HG02763 (cell line): ENCODE measurements at regions not wholly inside any gene's neighbourhood (a gene's known extent, or its start where the extent isn't known, plus 50 kb on each side); places are given as distances from the start of the nearest gene placed in this dataset.

Experiments used
- ATAC-seq: cut with Tn5 transposase; IDR thresholded peaks from one replicate; pipeline ENCODE4 v1.9.1; 2021; ENCODE audit warnings: mild to moderate bottlenecking, moderate library complexity; ENCODE audit not compliant: unreplicated experiment

GRCh38 chr21:24188506-24188905 is 1418.8 kb downstream of the MRPL39 start:
- no peak for ATAC-seq

DNA sequence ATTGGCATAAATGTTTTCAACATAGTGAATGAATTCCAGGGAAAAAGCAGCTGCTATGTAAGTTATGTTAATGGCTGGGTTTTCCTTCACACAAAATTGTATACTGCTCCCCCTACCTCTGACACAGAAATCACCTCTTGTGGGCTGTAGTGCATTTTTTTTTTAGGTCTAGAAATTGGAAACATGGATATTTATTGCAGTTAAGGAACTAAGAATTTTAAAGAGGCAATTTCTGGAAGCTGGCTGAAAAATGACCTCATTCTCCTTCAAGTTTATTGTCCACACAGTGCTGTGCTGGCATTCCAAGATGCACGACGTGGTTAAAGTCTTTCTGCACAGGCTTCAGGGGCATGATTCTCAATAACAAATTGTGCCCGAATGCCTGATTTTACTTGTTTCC is 1424.2 kb downstream of the MRPL39 start:
- no peak for ATAC-seq

DNA sequence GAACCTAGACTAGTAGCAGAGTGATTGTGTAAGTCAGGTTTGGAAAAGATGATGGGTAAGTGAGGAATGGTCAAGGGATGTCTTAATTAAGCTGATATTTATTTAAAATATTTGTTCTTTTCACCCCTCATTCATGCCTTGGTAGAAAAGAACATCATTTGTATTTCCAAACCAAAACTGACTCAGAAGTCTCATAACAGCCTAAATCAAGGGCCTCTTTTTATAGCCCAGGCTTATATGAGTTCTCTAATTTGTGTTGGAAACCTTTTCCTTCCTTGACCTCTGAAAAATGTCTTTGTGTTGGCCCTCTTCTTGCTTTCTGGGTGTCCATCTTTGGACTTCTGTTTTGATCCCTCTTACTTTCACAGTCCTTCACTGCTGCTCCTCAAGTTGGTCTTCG is 1428.2 kb downstream of the MRPL39 start:
- no peak for ATAC-seq

DNA sequence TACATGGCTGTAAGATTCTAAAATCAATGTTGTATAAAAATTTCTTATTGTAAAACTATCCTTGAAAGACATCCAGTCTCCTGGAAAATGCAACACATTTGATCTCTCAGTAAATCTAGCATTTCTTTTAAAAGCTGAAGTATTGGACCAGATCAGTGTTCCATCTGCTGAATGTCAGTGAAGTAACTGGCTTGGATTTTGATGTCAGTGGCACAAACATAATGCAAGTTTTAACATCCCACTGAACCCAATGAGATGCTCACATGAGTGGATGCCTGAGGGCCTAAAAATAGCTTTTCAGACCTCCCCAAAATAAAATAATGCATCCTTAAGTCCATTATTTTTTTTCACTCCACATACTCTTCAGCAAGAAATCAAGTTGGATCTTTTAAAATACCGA is 1432.2 kb downstream of the MRPL39 start:
- no peak for ATAC-seq

- ATAC-seq, result no peak
Observed at GRCh38 chr21:24171736-24172135, 1435.5 kb downstream of the MRPL39 start.

GRCh38 chr21:24163539-24163938 is 1443.7 kb downstream of the MRPL39 start:
- no peak for ATAC-seq

GRCh38 chr21:24160528-24160927 is 1446.8 kb downstream of the MRPL39 start:
- no peak for ATAC-seq

- ATAC-seq, result no peak
Observed at GRCh38 chr21:24153137-24153536, 1454.1 kb downstream of the MRPL39 start.

GRCh38 chr21:24150753-24151152 is 1456.5 kb downstream of the MRPL39 start:
- no peak for ATAC-seq

DNA sequence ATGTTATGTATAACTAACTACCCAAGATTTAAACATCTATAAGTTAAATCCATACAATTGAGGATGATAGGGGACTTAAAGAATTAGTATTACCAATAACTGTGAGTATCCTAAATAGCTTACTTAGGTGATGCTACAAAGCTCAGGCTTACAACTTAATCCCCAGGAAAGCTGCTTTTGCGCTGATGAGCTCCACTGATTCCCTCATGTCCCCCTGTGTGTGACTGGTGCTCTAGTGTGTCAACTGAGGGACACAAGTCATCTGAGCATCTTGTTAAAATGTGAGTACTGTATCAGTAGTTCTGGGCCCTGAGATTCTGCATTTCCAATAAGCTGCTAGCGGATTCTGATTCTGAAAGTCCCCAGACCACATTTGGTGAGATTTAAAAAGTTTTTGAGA is 1458.8 kb downstream of the MRPL39 start:
- ATAC-seq, result no peak

DNA sequence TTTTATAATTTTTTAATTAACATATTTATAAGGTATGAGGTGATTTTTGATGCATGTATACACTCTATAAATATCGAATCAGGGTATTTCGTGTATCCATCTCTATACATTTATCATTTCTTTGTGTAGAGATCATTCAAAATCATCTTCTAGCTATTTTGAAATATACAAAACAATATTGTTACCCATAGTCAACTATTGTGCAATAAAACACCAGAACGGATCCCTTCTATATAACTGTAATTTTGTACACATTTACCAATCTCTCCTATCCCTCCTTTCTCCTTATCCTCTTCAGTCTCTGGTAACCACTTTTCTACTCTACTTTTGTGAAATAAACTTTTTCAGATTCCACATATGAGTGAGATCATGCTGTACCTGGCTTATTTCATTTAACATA is 1459.6 kb downstream of the MRPL39 start:
- ATAC-seq, result no peak

GRCh38 chr21:24131056-24131455 is 1476.2 kb downstream of the MRPL39 start:
- no peak for ATAC-seq

GRCh38 chr21:24127651-24128050 is 1479.6 kb downstream of the MRPL39 start:
- ATAC-seq, result no peak

- ATAC-seq, result no peak
Observed at GRCh38 chr21:24123785-24124184, 1483.5 kb downstream of the MRPL39 start.

DNA sequence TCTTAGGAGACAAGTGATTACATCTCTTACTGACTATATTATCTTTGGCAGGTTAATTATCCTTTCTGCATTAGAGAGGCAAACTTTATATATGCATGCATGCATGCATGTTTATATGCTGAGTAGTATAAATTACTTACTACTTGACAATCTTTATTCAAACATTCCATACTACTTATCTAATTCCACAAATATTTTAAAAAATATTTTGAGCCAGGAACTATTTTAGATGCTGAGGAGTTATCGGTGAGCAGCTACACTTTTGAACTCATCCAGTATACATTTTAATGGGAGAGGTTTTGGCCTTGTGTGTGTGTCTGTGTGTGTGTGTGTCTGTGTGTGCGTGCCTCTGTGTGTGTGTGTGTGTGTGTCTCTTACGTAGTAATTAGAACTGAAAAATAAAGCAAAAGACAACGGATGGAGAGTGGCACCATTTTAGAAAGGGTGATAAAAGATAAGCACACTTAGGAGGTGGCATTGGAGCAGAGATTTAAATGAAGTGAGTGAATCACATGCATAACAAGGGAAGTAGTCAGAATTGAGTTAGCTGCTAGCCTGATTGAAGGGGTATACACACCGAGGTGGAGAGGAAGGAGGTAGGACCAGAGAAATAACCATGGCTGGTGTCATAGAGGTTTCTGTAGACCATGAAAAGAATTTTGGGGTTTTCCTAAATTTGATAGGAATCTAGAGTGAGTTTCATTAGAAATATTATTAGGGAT is 1488.4 kb downstream of the MRPL39 start:
- ATAC-seq, result no peak

DNA sequence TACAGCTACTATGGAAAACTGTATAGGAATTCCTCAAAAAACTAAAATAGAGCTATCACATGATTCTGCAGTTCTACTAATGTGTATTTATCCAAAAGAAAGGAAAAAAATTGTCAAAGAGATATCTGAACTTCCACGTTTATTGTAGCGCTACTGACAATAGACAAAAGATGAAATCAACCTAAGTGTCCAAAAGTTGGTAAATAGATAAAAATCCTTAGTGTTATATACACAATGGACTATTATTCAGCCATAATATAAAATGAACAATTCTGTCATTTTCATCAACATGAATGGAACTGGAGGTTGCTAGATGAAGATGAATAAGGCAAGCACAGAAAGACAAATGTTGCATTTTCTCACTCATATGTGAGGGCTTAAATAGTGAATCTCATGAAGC is 1492.1 kb downstream of the MRPL39 start:
- no peak for ATAC-seq

GRCh38 chr21:24112020-24112419 is 1495.3 kb downstream of the MRPL39 start:
- ATAC-seq, result no peak

DNA sequence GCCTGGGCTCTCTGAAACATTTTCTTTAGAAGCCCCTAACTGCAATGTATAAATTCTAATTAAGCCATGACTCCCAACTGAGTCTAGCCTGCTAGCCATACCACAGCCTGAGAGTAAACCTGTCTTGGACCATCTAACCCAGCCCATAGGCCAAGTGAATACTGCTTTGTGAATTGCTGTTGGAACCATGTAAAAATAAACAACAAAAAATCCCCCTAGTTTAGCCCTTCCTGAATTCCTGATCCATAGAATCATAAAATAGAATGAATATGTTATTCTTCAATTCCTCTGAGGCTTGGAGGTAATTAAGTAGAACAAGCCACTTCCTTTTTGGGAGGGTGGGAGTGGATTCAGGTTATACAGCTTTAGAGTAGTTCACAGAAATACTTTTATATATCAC is 1496.4 kb downstream of the MRPL39 start:
- no peak for ATAC-seq

GRCh38 chr21:24097181-24097580 is 1510.1 kb downstream of the MRPL39 start:
- no peak for ATAC-seq

DNA sequence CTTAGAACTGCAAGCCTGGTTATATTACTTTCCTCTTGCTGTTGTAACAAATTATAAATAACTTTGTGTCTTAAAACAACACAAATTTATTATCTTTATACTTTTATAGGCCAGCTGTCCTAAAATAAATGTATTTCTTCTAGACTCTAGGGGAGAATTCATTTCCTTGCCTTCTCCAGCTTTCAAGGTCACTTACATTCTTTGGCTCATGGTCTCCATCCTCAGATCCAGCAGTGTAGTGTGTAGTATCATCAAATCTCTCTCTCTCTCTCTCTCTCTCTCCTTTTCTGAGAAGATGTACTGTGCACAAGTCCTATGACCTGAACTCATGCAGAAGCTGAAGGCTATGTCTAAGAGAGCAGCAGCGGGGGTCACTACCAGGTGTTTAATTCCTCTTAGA is 1510.6 kb downstream of the MRPL39 start:
- ATAC-seq, result no peak

- ATAC-seq, result no peak
Observed at GRCh38 chr21:24093032-24093431, 1514.2 kb downstream of the MRPL39 start.

- ATAC-seq, result no peak
Observed at GRCh38 chr21:24076179-24076578, 1531.1 kb downstream of the MRPL39 start.

DNA sequence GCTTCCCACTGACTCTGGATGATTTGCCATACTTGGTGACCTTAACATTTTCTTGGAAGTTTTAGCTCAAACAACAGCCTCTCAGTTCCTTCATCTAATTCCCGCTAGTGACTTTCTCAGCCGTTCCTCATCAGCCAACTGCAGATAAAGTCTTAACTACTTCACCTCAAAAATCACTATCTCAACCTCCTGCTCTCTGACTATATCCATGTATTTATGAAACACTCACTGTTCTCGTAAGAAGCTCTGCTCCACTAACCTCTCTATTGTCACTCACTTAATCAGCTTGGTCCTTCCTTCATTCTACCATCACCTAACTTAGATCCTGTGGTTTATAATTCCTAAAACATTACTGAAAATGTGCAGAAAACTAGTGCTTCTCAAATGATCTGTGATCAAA is 1551.6 kb downstream of the MRPL39 start:
- ATAC-seq, result no peak
